Trophoblast cell (in vitro differentiated cells and primary cell): ENCODE measurements at regions not wholly inside any gene's neighbourhood (a gene's known extent, or its start where the extent isn't known, plus 50 kb on each side); places are given as distances from the start of the nearest gene placed in this dataset.

Experiments used
- DNase-seq, 2 donors: peaks; one replicate each; pipeline ENCODE4 v3.0.0-alpha.2; 2016
- H2AFZ ChIP-seq: 2 replicates; pipeline ENCODE4 v1.6.1; 2013; ENCODE audit warnings: low read length, moderate library complexity, mild to moderate bottlenecking; ENCODE audit not compliant: insufficient read depth, poor library complexity
- H2AK5ac ChIP-seq: 2 replicates; pipeline ENCODE4 v1.6.1; 2013; ENCODE audit warnings: mild to moderate bottlenecking, low read length
- H2BK120ac ChIP-seq: 2 replicates; pipeline ENCODE4 v1.6.1; 2013; ENCODE audit warnings: low read length, mild to moderate bottlenecking, moderate library complexity; ENCODE audit not compliant: insufficient read depth, poor library complexity
- H2BK12ac ChIP-seq: 2 replicates; pipeline ENCODE4 v1.6.1; 2013; ENCODE audit warnings: mild to moderate bottlenecking, low read length, moderate library complexity
- H2BK5ac ChIP-seq: 2 replicates; pipeline ENCODE4 v1.6.1; 2013; ENCODE audit warnings: low read length, low read depth, moderate library complexity, mild to moderate bottlenecking; ENCODE audit not compliant: poor library complexity
- H3K14ac ChIP-seq: 2 replicates; pipeline ENCODE4 v1.6.1; 2013; ENCODE audit warnings: mild to moderate bottlenecking, low read length
- H3K18ac ChIP-seq: 2 replicates; pipeline ENCODE4 v1.6.1; 2013; ENCODE audit warnings: mild to moderate bottlenecking, low read length
- H3K23ac ChIP-seq: 2 replicates; pipeline ENCODE4 v1.6.1; 2013; ENCODE audit warnings: low read length
- H3K27ac ChIP-seq: 2 replicates; pipeline ENCODE4 v1.5.1; 2013; ENCODE audit warnings: low read depth, mild to moderate bottlenecking, inconsistent platforms, low read length, moderate library complexity
- H3K27me3 ChIP-seq: 2 replicates; pipeline ENCODE4 v1.6.1; 2013; ENCODE audit warnings: inconsistent platforms, mild to moderate bottlenecking, low read length, moderate library complexity; ENCODE audit not compliant: insufficient read depth
- H3K36me3 ChIP-seq, 2 experiments: 1 replicate in 1 of 2; 2 replicates in 1 of 2; pipeline ENCODE4 v1.6.1; 2013; ENCODE audit warnings: low read length in 2 of 2, mild to moderate bottlenecking in 2 of 2, moderate library complexity in 1 of 2; ENCODE audit not compliant: insufficient read depth in 2 of 2, control insufficient read depth in 1 of 2
- H3K4ac ChIP-seq: 2 replicates; pipeline ENCODE4 v1.6.1; 2013; ENCODE audit warnings: low read depth, mild to moderate bottlenecking, low read length, moderate library complexity
- H3K4me1 ChIP-seq, 2 experiments: 1 replicate in 1 of 2; 2 replicates in 1 of 2; pipeline ENCODE4 v1.6.1; 2013; ENCODE audit warnings: low read length in 2 of 2, mild to moderate bottlenecking in 2 of 2, moderate library complexity in 1 of 2; ENCODE audit not compliant: insufficient read depth in 2 of 2, control insufficient read depth in 1 of 2
- H3K4me2 ChIP-seq: 2 replicates; pipeline ENCODE4 v1.6.1; 2013; ENCODE audit warnings: inconsistent platforms, mild to moderate bottlenecking, low read length, moderate library complexity
- H3K4me3 ChIP-seq: 2 replicates; pipeline ENCODE4 v1.5.1; 2013; ENCODE audit warnings: mild to moderate bottlenecking, low read depth, low read length, inconsistent platforms
- H3K79me1 ChIP-seq: one replicate; pipeline ENCODE4 v1.6.1; 2013; ENCODE audit warnings: low read length
- H3K79me2 ChIP-seq: 2 replicates; pipeline ENCODE4 v1.6.1; 2013; ENCODE audit warnings: low read length, mild to moderate bottlenecking; ENCODE audit not compliant: control insufficient read depth, insufficient read depth, poor library complexity
- H3K9ac ChIP-seq: 2 replicates; pipeline ENCODE4 v1.6.1; 2013; ENCODE audit warnings: mild to moderate bottlenecking, low read length
- H3K9me3 ChIP-seq: 2 replicates; pipeline ENCODE4 v1.6.1; 2013; ENCODE audit warnings: low read depth, mild to moderate bottlenecking, control low read depth, inconsistent platforms, low read length; ENCODE audit not compliant: insufficient read depth
- H4K12ac ChIP-seq: 2 replicates; pipeline ENCODE4 v1.6.1; 2013; ENCODE audit warnings: low read depth, mild to moderate bottlenecking, low read length, moderate library complexity
- H4K8ac ChIP-seq: 2 replicates; pipeline ENCODE4 v1.6.1; 2013; ENCODE audit warnings: low read depth, mild to moderate bottlenecking, low read length, moderate library complexity
- H4K91ac ChIP-seq: one replicate; pipeline ENCODE4 v1.6.1; 2013; ENCODE audit warnings: low read depth, mild to moderate bottlenecking, low read length, moderate library complexity
- WGBS: extraction: QIAGEN DNeasy Blood & Tissue Kit; methylation state at CpG from one replicate; pipeline ENCODE4 v1.1.7; 2013; ENCODE audit warnings: missing lambda C conversion rate; ENCODE audit not compliant: insufficient read length, insufficient coverage; ENCODE audit errors: extremely low coverage; 5-methylcytosine and 5-hydroxymethylcytosine counted together

DNA sequence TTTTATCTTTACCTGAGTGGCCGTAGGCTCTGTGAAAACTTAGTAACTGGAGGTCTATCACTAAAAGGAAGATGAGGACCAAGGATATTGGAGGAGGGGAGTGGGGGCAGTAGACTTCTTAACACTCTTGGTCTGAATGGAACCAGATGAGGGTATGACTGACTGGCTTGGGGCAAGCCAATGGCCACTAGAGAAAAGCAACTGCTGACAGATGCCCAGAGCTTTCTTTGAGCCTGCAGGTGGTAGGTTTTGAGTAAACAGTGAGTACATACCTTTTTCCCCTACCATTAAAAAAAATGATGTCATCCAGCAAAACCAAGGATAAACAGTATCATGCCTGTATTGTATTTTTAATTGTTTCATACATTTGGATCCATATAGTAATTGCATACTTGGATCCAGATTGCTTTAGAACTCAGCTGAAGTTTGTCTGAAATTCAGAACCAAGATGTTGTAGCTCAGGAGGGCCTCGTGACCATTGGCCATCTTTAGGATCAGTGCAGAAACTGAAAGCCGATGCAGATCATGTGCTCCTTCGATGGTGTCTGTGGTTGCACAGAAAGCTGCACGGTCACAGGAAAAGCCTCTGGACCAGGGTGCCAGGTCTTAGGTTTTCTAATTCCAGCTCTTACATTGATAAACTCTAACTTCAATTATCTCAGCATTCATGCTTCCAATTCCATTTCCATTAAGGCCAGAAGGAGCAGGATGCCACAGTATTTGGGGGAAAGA, 131.0 kb downstream of the PDGFRA start:
- Histone ChIP-seq H3K36me3 (no peaks in the 10 kb centered on the region), H3K18ac (no peak overlapping the region), H3K23ac (no peak overlapping the region), H2BK120ac (no peak overlapping the region), H2AFZ (no peak overlapping the region), H3K9me3 (peaks cover 2% of the 10 kb centered on the region), H3K14ac (no peak overlapping the region), H2AK5ac (no peak overlapping the region), H3K4me2 (no peak overlapping the region), H4K12ac (no peak overlapping the region), H3K27me3 (no peaks in the 10 kb centered on the region), H4K91ac (no peak overlapping the region), H3K27ac (no peak overlapping the region), H3K4me3 (no peak overlapping the region), H3K9ac (no peak overlapping the region), H2BK5ac (no peak overlapping the region), H3K4ac (no peak overlapping the region), H4K8ac (no peak overlapping the region), H3K4me1 (peaks cover 0 to 4% of the 10 kb centered on the region in 2 experiments), H3K79me2 (no peaks in the 10 kb centered on the region), H2BK12ac (no peak overlapping the region), H3K79me1 (no peaks in the 10 kb centered on the region)
- WGBS = no CpG with 5 or more reads among the region's 5 CpGs
- DNase-seq = no peak

DNA sequence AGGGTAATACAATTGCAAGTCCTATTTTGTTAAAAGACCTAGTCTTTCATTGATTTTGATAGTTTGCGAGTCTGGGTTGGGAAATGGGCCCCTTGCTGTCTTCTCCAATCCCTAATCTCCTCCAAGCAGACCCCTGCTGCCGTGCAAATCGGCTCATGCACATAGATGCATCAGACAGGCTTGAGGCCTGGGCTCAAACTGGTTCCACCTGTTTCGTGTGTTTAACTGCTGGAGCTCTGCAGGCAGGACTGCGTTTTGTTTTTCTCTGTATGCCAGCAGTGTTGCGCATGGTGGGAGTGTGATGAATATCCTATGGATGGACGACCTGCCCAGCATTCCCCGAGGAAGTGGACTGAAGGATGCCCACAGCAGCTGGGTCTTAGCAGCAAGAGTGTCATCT, 133.9 kb downstream of the PDGFRA start:
- no peak overlapping the region for H2BK12ac ChIP-seq
- no peak overlapping the region for H3K27ac ChIP-seq
- no peak overlapping the region for H2BK5ac ChIP-seq
- H3K4ac ChIP-seq = no peak overlapping the region
- no peak overlapping the region for H3K18ac ChIP-seq
- H4K12ac ChIP-seq = no peak overlapping the region
- WGBS = no CpG with 5 or more reads among the region's 8 CpGs
- no peak overlapping the region for H2BK120ac ChIP-seq
- DNase-seq = peak in 1 of 2 donors; percentile 8
- H3K79me2 ChIP-seq = no peaks in the 10 kb centered on the region
- peaks cover 0 to 4% of the 10 kb centered on the region in 2 experiments for H3K4me1 ChIP-seq
- no peak overlapping the region for H3K23ac ChIP-seq
- no peaks in the 10 kb centered on the region for H3K27me3 ChIP-seq
- no peak overlapping the region for H4K8ac ChIP-seq
- H3K14ac ChIP-seq = no peak overlapping the region
- H3K79me1 ChIP-seq = no peaks in the 10 kb centered on the region
- no peak overlapping the region for H2AK5ac ChIP-seq
- H3K4me3 ChIP-seq = no peak overlapping the region
- H3K9me3 ChIP-seq = peaks cover 2% of the 10 kb centered on the region
- H3K4me2 ChIP-seq = no peak overlapping the region
- H3K9ac ChIP-seq = no peak overlapping the region
- H4K91ac ChIP-seq = no peak overlapping the region
- no peak overlapping the region for H2AFZ ChIP-seq
- no peaks in the 10 kb centered on the region for H3K36me3 ChIP-seq

DNA sequence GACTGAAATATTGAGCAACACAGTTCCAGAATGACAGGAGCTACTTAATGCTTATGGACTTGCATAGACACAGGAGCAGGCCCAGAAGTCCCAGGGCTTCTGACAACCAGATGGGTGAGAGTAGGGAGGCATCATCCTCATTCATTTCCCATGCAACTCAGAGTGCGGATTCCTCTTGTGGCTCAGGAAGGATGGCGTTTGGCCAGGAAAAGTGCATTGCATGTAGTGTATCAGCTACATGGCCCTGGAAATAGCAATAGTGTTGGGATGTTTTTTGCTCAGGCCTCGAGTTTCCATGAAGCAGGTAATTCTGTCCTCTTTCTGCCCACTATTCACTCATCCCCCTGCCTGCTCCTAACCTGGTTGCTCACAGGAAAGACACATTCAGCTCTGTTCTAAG, 136.6 kb downstream of the PDGFRA start:
- H2AK5ac ChIP-seq = no peak overlapping the region
- no peak overlapping the region for H3K4ac ChIP-seq
- no peak overlapping the region for H2BK120ac ChIP-seq
- H3K9me3 ChIP-seq = peaks cover 2% of the 10 kb centered on the region
- H4K8ac ChIP-seq = no peak overlapping the region
- DNase-seq = no peak
- no peak overlapping the region for H3K4me2 ChIP-seq
- no peaks in the 10 kb centered on the region for H3K36me3 ChIP-seq
- H3K9ac ChIP-seq = no peak overlapping the region
- no CpG with 5 or more reads among the region's 3 CpGs for whole genome bisulfite sequencing
- no peak overlapping the region for H3K18ac ChIP-seq
- H4K12ac ChIP-seq = no peak overlapping the region
- H3K79me2 ChIP-seq = no peaks in the 10 kb centered on the region
- H3K79me1 ChIP-seq = no peaks in the 10 kb centered on the region
- no peak overlapping the region for H3K4me3 ChIP-seq
- no peak overlapping the region for H3K23ac ChIP-seq
- no peak overlapping the region for H3K14ac ChIP-seq
- H3K27ac ChIP-seq = no peak overlapping the region
- H3K4me1 ChIP-seq = peaks cover 0 to 4% of the 10 kb centered on the region in 2 experiments
- no peaks in the 10 kb centered on the region for H3K27me3 ChIP-seq
- H2BK12ac ChIP-seq = no peak overlapping the region
- no peak overlapping the region for H4K91ac ChIP-seq
- no peak overlapping the region for H2AFZ ChIP-seq
- H2BK5ac ChIP-seq = no peak overlapping the region

DNA sequence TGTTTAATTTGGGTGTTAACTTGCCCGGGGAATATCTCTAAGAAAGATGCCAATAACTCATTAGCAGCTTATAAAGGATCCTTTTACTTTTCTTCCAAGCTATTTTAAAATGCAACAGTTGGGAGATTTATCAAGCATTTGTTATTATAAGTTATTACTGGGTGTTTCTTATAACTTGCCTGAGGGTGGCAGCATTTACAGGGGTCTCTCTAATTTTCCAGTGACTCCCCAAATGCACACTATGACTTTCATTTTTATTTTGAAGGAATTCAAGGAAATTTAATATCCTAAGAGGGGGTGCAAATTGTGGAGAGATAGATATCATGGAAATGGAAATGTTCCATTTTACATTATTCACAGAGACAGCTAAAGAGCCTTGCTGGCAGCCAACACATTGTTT, 138.0 kb downstream of the PDGFRA start:
- H3K23ac ChIP-seq = no peak overlapping the region
- no peak overlapping the region for H3K4ac ChIP-seq
- no peak overlapping the region for H2AFZ ChIP-seq
- H4K8ac ChIP-seq = no peak overlapping the region
- no peaks in the 10 kb centered on the region for H3K79me1 ChIP-seq
- H3K4me1 ChIP-seq = peaks cover 0 to 4% of the 10 kb centered on the region in 2 experiments
- H2AK5ac ChIP-seq = no peak overlapping the region
- H2BK120ac ChIP-seq = no peak overlapping the region
- no peak overlapping the region for H2BK5ac ChIP-seq
- no CpG with 5 or more reads among the region's 1 CpG for WGBS
- no peaks in the 10 kb centered on the region for H3K27me3 ChIP-seq
- H3K36me3 ChIP-seq = no peaks in the 10 kb centered on the region
- no peak overlapping the region for H4K91ac ChIP-seq
- no peak overlapping the region for H3K4me3 ChIP-seq
- DNase-seq = no peak
- H3K9me3 ChIP-seq = peaks cover 2% of the 10 kb centered on the region
- H3K14ac ChIP-seq = no peak overlapping the region
- no peak overlapping the region for H2BK12ac ChIP-seq
- no peak overlapping the region for H3K9ac ChIP-seq
- H4K12ac ChIP-seq = no peak overlapping the region
- no peak overlapping the region for H3K18ac ChIP-seq
- H3K27ac ChIP-seq = no peak overlapping the region
- H3K4me2 ChIP-seq = no peak overlapping the region
- H3K79me2 ChIP-seq = no peaks in the 10 kb centered on the region
